DMS53 treated with DMSO at 0.1 percent for 48 hours (cell line): ENCODE measurements at regions not wholly inside any gene's neighbourhood (a gene's known extent, or its start where the extent isn't known, plus 50 kb on each side); places are given as distances from the start of the nearest gene placed in this dataset.
"Not testable (repeated sequence)": the region's sequence is repeated elsewhere in the genome, so short reads cannot be mapped to it uniquely, and the experiment has no call there.

Experiments
- DNase-seq: peaks from one replicate; lab custom pipeline; 2025; ENCODE audit not compliant: unreplicated experiment; lab: John Stamatoyannopoulos, UW

- DNase-seq, result no peak
These were observed 175.3 kb upstream of the CREB1 start for GRCh38 chr2:207354462-207354861.

GRCh38 chr2:207356567-207356966, 173.2 kb upstream of the CREB1 start:
- no peak for DNase-seq

DNA sequence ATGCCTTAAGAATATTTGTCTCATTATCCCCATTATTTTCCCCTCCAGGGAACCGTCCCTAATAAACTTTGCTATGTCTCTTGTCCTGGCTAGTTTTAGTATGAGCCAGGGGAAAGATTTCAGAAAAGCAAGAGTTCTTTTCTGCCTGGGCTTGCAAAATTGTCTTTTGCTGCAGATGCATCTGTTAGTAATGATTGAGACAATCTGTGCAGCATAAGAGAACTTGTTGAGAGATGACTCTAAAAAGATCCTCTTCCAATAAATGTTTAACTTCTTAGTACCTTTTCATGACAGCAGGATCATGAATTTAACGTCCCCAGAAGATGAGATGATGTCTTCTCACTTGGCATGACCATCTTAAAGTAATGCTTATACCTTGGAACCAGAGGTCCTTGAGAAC, 172.5 kb upstream of the CREB1 start:
- DNase-seq, result no peak

- DNase-seq, result no peak
These were observed 167.0 kb upstream of the CREB1 start for GRCh38 chr2:207362716-207363115.

DNA sequence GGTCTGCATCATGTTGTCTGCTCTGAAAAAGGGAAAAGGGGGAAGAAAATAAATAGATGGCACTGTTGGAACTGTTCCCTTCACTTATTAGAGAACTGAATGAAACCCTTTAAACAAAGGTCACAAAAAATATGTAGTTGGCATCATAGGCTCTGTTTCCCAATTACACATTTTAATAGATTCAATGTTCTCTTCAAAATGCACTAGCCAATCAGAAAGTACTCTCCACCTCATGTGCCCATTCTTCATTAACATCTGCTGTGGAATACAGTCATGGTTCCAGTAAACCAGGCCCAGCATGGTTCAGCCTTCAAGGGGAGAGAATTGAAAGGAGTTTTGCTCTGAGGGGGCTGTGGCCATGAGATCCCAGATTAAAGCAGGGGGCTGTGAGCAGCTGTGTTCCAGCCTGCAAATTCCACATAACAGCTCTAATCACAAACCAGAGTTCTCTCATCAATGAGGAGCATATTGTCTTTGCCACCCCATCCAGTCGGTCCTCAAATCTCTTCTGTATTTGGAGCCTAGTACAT, 165.9 kb upstream of the CREB1 start:
- DNase-seq, result no peak

- DNase-seq, result no peak
These were observed 159.1 kb upstream of the CREB1 start for GRCh38 chr2:207370646-207371045.

- DNase-seq, result no peak
These were observed 157.9 kb upstream of the CREB1 start for GRCh38 chr2:207371877-207372276.

- DNase-seq, result no peak
These were observed 157.3 kb upstream of the CREB1 start for GRCh38 chr2:207372483-207372882.

DNA sequence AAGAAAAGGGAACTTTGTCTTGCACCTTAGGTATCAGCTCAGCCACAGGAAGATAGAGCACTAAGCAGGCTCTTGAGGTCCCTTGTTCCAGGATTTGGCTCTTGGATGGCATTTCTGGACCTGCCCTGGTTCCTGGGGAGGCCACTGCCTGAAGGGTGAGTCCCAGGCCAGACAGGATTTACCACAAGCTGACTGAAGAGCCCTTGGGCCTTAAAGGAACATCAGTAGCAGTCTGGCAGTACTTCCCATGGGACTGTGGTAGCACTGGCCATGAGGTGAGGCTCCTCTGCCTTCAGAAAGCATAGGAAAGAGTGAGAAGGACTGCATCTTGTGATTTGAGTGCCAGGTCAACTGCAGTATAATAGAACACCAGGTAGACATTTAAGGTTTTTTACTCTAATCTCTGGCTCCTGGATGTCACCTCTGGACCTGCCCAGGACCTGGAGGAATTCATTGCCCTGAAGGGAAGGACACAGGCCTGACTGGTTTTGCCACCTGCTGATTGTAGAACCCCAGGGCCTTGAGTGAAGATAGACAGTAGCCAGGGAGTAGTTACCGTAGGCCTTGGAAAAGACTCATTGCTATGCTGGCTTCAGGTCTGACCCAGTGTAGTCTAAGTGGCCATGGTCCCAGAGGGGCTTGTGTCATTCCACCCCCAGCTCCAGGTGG, 154.4 kb upstream of the CREB1 start:
- no peak for DNase-seq

GRCh38 chr2:207378620-207379019, 151.1 kb upstream of the CREB1 start:
- DNase-seq, result not testable (repeated sequence)

DNA sequence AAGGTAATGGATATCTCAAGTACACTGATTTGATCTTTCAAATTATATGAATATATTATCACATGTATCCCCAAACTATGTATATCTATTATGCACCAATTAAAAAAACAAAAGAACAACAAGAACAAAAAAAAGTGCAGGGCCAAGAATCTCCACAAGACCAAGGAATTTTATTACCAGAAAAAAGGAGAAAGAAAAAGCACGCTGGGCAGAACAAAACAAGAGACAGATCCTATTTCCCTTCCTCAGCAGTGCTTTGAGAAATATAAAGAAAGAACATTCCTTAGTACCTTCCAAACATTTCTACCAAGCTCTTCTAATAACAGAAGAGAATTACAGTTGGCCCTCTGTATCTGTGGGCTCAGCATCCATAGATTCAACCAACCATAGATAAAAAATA, 144.7 kb upstream of the CREB1 start:
- DNase-seq, result no peak

DNA sequence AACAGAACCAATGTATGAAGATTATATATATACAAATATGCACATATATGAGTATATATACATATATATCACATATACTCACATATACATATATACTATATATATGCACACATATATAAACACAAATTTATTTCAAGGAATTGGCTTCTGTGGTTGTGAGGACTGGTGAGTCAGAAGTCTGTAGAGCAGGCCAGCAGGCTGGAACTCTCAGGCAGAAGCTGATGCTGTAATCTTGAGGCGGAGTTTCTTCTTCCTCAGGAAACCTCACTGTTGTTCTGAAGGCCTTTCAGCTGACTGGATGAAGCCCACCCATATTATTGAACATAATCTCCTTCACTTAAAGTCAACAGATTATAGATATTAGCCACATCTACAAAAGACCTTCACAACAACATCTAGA, 143.9 kb upstream of the CREB1 start:
- no peak for DNase-seq

GRCh38 chr2:207387001-207387571, 142.7 kb upstream of the CREB1 start:
- no peak for DNase-seq

DNA sequence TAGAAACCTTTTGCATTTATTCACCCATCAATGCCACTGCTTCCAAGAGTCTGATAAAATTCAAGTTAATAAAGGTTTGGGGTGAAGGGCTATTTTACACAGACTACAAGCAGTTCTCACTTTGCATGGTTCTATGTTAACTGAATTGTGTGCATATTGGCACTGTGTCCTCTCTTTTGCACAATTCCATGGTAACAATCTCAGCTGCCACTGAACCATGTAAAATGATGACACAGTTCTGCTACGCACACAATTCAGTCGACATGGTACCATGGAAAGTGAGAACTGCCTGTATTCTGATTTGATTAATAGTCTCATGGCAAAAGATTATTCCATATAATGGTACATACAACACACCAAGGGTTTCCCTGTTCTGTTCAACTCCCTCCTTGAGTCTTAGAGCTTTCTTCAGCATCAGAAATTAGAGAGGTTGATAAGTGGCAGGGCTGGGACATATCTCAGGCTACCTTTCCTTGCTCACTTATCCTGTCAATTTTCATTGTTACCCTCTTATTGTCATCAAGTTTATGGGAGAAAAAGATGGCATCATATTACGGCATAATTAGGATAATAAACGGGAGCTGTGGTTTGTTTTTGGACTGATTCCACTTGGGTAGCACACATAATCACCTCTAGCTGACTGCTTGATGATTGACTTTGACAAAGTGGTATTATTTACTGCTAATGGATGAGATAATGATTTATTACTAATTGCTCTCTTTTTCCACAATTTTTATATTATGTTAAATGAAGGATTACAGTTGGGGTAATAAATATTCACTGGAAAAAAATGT, 139.3 kb upstream of the CREB1 start:
- no peak for DNase-seq

DNA sequence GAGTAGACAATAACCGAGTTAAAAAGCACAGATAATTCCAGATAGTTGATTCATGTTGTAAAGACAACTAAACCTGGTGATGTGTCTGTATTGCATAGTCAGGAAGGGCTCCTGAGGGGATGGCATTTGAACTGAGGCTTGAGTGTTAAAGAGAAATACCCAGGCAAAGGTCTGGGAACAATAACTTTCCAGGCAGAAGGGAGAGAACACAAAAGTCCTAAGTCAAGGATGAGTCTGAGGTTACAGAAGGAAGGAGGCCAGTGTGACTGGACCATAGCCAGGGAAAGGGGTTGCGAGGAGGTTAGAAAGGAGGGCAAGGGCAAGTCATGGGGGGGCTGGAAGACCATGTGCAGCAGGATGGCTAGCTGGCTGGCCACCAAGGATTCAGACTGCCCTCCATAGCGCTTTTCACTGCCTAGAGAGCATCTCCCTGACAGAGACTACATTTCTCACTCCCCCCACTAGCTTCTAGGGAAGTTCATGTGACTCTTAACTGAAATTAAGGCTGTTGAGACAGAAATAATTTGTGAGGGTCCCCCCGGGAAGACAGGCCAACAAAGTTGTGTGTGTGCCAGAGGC, 135.5 kb upstream of the CREB1 start:
- no peak for DNase-seq

- no peak for DNase-seq
These were observed 134.8 kb upstream of the CREB1 start for GRCh38 chr2:207394812-207395534.

GRCh38 chr2:207395535-207396251, 134.1 kb upstream of the CREB1 start:
- no peak for DNase-seq

DNA sequence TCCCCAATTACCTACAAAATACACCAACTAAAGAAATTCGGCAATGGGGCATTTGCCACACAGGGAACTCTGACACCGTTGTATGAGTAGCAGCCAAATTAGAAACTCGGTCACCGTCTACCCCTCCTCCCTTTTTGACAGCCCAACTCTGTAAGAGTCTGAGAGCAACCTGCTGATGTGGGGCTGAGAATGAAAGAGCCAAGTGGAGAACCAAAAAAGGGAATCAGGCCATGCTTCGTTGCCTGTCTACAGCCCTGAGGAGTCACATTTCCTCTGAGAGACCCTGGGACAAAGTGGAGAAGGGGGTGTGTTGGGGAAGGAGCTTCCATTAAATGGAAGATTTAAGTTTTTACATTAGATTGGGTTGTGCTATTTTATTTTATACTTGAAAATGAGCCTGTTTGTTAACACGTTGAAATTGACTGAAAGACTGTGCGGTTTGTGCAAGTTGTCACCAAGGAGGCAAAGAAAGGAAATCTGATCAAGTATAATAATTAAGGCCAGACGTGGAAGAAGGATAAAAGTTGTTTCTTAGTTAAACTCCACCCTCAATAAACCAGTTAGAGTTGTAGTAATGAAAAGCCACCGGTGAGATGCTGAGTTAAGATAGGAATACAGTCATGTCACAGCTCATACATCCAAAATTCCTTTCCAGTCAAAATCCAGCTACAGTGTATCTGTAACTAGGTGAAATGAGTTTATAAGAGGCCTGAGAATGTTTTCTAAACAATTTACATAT, 131.7 kb upstream of the CREB1 start:
- DNase-seq, result no peak

DNA sequence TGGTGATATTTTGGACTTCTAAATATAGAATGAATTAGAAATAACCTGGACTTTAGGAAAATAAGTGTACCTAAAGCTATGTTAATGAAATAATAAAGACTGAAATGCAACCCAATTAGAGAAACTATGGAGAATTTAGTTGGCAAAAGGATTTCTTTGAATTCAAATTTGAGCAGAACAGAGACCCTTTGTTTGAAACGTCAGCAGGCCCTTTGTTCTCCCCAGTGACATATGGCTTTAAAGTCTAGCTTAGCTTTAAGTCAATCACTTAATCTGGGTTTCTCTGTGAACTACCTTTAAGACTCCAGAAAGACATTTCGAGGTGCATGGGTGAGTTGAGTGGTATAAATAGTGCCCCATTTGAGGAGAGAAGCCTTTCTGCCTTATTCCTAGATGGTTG, 130.5 kb upstream of the CREB1 start:
- no peak for DNase-seq

- no peak for DNase-seq
These were observed 128.4 kb upstream of the CREB1 start for GRCh38 chr2:207401338-207401737.
